T-helper 1 cell treated with Interleukin-12 subunit alpha and Interleukin-12 subunit beta and Interleukin-4 antibody, amounts not matched to agents 30 μg/mL and 1 μg/mL, for 36 hours (primary cell): ENCODE measurements at regions not wholly inside any gene's neighbourhood (a gene's known extent, or its start where the extent isn't known, plus 50 kb on each side); places are given as distances from the start of the nearest gene placed in this dataset.

ENCODE experiments used
- H3K27ac Mint-ChIP-seq: one replicate; pipeline ENCODE4 v1.8.0; 2021; ENCODE audit warnings: mild to moderate bottlenecking, mixed read lengths
- H3K27me3 Mint-ChIP-seq: one replicate; pipeline ENCODE4 v1.8.0; 2021; ENCODE audit warnings: low read depth, mixed read lengths
- H3K36me3 Mint-ChIP-seq: one replicate; pipeline ENCODE4 v1.8.0; 2021; ENCODE audit warnings: low read depth, mixed read lengths
- H3K4me1 Mint-ChIP-seq: one replicate; pipeline ENCODE4 v1.8.0; 2021; ENCODE audit warnings: low read depth, mixed read lengths
- H3K4me3 Mint-ChIP-seq: one replicate; pipeline ENCODE4 v1.8.0; 2021; ENCODE audit warnings: mild to moderate bottlenecking, moderate library complexity, mixed read lengths
- H3K9me3 Mint-ChIP-seq: one replicate; pipeline ENCODE4 v1.8.0; 2021; ENCODE audit warnings: mixed read lengths

- Mint-ChIP-seq H3K4me1 (no peaks in the 10 kb centered on the region), H3K4me3 (no peak overlapping the region), H3K27ac (no peak overlapping the region), H3K36me3 (peaks cover 12% of the 10 kb centered on the region), H3K9me3 (peaks cover 65% of the 10 kb centered on the region), H3K27me3 (peaks cover 6% of the 10 kb centered on the region)
These were observed 477.3 kb downstream of the LPIN1 start for GRCh38 chr2:12223732-12224131.

- peaks cover 52% of the 10 kb centered on the region for H3K9me3 Mint-ChIP-seq
- H3K4me3 Mint-ChIP-seq = no peak overlapping the region
- H3K27ac Mint-ChIP-seq = no peak overlapping the region
- H3K4me1 Mint-ChIP-seq = no peaks in the 10 kb centered on the region
- peaks cover 13% of the 10 kb centered on the region for H3K27me3 Mint-ChIP-seq
- peaks cover 12% of the 10 kb centered on the region for H3K36me3 Mint-ChIP-seq
These were observed 480.2 kb downstream of the LPIN1 start for GRCh38 chr2:12226653-12227052.

- H3K9me3 Mint-ChIP-seq = peaks cover 39% of the 10 kb centered on the region
- H3K4me1 Mint-ChIP-seq = no peaks in the 10 kb centered on the region
- peaks cover 9% of the 10 kb centered on the region for H3K27me3 Mint-ChIP-seq
- H3K36me3 Mint-ChIP-seq = peaks cover 7% of the 10 kb centered on the region
- H3K4me3 Mint-ChIP-seq = no peak overlapping the region
- no peak overlapping the region for H3K27ac Mint-ChIP-seq
These were observed 481.6 kb downstream of the LPIN1 start for GRCh38 chr2:12227941-12228608.

- Mint-ChIP-seq H3K27me3 (peaks cover 9% of the 10 kb centered on the region), H3K9me3 (peaks cover 10% of the 10 kb centered on the region), H3K4me3 (no peak overlapping the region), H3K36me3 (no peaks in the 10 kb centered on the region), H3K4me1 (no peaks in the 10 kb centered on the region), H3K27ac (no peak overlapping the region)
These were observed 484.9 kb downstream of the LPIN1 start for GRCh38 chr2:12231288-12231687.

- H3K4me3 Mint-ChIP-seq = no peak overlapping the region
- H3K4me1 Mint-ChIP-seq = no peaks in the 10 kb centered on the region
- peaks cover 4% of the 10 kb centered on the region for H3K9me3 Mint-ChIP-seq
- peaks cover 9% of the 10 kb centered on the region for H3K27me3 Mint-ChIP-seq
- no peak overlapping the region for H3K27ac Mint-ChIP-seq
- no peaks in the 10 kb centered on the region for H3K36me3 Mint-ChIP-seq
These were observed 483.9 kb upstream of the TRIB2 start for GRCh38 chr2:12232876-12233275.

- Mint-ChIP-seq H3K36me3 (peaks cover 1% of the 10 kb centered on the region), H3K9me3 (peaks cover 6% of the 10 kb centered on the region), H3K27ac (no peak overlapping the region), H3K4me3 (no peak overlapping the region), H3K27me3 (peaks cover 5% of the 10 kb centered on the region), H3K4me1 (no peaks in the 10 kb centered on the region)
These were observed 480.4 kb upstream of the TRIB2 start for GRCh38 chr2:12236136-12236844.

DNA sequence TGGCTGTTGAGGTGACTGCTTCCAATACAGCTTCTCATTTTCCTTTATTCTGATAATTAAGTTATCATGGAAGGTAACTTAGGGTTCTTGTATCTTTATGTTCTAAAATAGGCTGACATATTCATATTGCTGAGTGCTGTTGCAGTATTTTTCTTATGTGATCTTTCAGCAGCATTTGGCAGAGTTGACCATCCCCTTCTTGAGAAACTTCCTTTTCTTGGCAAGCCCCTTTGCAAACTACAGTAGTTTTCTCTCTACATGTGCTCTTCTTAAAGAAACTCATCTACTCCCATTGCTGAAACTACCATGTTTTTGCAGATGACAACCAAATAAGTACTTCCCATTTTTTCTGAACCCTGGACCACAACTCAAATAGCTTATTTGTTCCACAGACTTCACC lies 476.5 kb upstream of the TRIB2 start:
- H3K9me3 Mint-ChIP-seq = peaks cover 6% of the 10 kb centered on the region
- no peak overlapping the region for H3K27ac Mint-ChIP-seq
- no peak overlapping the region for H3K4me3 Mint-ChIP-seq
- H3K27me3 Mint-ChIP-seq = peaks cover 27% of the 10 kb centered on the region
- H3K36me3 Mint-ChIP-seq = peaks cover 1% of the 10 kb centered on the region
- no peaks in the 10 kb centered on the region for H3K4me1 Mint-ChIP-seq

- Mint-ChIP-seq H3K27me3 (peaks cover 33% of the 10 kb centered on the region), H3K27ac (no peak overlapping the region)
These were observed 473.4 kb upstream of the TRIB2 start for GRCh38 chr2:12243381-12243780.

GRCh38 chr2:12244070-12244469 lies 472.7 kb upstream of the TRIB2 start:
- Mint-ChIP-seq H3K27me3 (peaks cover 33% of the 10 kb centered on the region), H3K27ac (no peak overlapping the region), H3K36me3 (peaks cover 5% of the 10 kb centered on the region), H3K9me3 (peaks cover 3% of the 10 kb centered on the region), H3K4me3 (no peak overlapping the region), H3K4me1 (no peaks in the 10 kb centered on the region)

More at GRCh38 chr2:12243381-12243780, 473.4 kb upstream of the TRIB2 start:
- Mint-ChIP-seq H3K4me1 (no peaks in the 10 kb centered on the region), H3K36me3 (peaks cover 5% of the 10 kb centered on the region), H3K9me3 (peaks cover 6% of the 10 kb centered on the region), H3K4me3 (no peak overlapping the region)

- H3K4me3 Mint-ChIP-seq = no peak overlapping the region
These were observed 465.6 kb upstream of the TRIB2 start for GRCh38 chr2:12251121-12251520.

GRCh38 chr2:12251749-12252148 lies 465.0 kb upstream of the TRIB2 start:
- Mint-ChIP-seq H3K9me3 (peaks cover 5% of the 10 kb centered on the region), H3K27me3 (peaks cover 19% of the 10 kb centered on the region), H3K36me3 (peaks cover 5% of the 10 kb centered on the region), H3K4me1 (no peaks in the 10 kb centered on the region), H3K27ac (no peak overlapping the region), H3K4me3 (no peak overlapping the region)

More at GRCh38 chr2:12251121-12251520, 465.6 kb upstream of the TRIB2 start:
- H3K4me1 Mint-ChIP-seq = no peaks in the 10 kb centered on the region
- H3K27me3 Mint-ChIP-seq = peaks cover 17% of the 10 kb centered on the region
- H3K36me3 Mint-ChIP-seq = peaks cover 5% of the 10 kb centered on the region
- H3K9me3 Mint-ChIP-seq = peaks cover 5% of the 10 kb centered on the region
- no peak overlapping the region for H3K27ac Mint-ChIP-seq

- Mint-ChIP-seq H3K9me3 (peaks cover 5% of the 10 kb centered on the region), H3K4me3 (no peak overlapping the region), H3K27me3 (peaks cover 23% of the 10 kb centered on the region), H3K4me1 (no peaks in the 10 kb centered on the region), H3K27ac (no peak overlapping the region), H3K36me3 (peaks cover 2% of the 10 kb centered on the region)
These were observed 463.5 kb upstream of the TRIB2 start for GRCh38 chr2:12253167-12253778.

DNA sequence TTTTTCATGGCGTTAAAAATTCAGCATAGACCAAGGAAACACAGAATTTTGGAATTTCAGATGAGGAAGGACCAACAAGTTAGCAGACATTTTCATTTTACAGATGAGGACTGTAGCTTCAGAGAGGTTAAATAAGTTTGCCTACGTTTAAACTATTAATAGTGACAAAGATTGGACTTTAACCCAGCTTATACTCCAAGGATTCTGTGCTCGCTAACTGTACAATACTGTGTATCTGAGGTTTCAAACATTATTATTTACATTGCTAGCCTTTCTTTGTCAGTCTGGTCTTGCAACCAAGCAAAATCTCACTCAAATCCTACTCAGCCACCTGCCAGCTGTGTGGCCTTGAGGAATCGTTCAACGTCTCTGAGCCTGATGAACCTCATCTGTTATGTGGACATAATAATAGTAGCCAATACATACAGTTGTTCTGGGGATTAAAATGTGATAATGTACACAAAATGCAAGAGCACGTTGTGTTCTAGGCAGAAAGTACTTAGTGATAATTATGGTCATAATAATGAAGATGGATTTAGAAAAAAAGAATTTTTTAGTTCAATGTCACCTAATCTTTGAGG lies 462.4 kb upstream of the TRIB2 start:
- Mint-ChIP-seq H3K36me3 (peaks cover 2% of the 10 kb centered on the region), H3K4me3 (no peak overlapping the region), H3K27ac (no peak overlapping the region), H3K9me3 (peaks cover 5% of the 10 kb centered on the region), H3K4me1 (no peaks in the 10 kb centered on the region), H3K27me3 (peaks cover 23% of the 10 kb centered on the region)

DNA sequence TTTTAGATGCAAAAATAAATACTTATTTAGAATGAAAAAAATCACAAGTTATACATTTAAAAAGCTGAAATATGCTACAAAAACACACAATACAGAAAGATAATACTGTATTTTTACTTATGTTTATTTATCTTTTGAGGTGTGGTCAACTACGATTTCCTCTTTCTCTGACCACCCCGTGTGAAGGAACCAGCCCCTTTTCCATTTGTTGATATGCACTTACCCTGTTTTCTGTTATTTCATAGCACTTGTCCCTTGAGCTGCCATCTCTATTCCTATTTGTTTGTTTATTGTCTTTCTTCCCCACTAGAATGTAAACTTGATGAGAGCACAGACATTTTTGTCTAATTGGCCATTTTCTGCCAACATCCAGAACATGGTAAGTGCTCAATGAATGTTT lies 460.5 kb upstream of the TRIB2 start:
- Mint-ChIP-seq H3K9me3 (no peaks in the 10 kb centered on the region), H3K36me3 (no peaks in the 10 kb centered on the region), H3K4me1 (no peaks in the 10 kb centered on the region), H3K4me3 (no peak overlapping the region), H3K27me3 (peaks cover 24% of the 10 kb centered on the region), H3K27ac (no peak overlapping the region)

GRCh38 chr2:12257476-12257875 lies 459.3 kb upstream of the TRIB2 start:
- no peak overlapping the region for H3K4me3 Mint-ChIP-seq
- H3K27ac Mint-ChIP-seq = no peak overlapping the region
- no peaks in the 10 kb centered on the region for H3K4me1 Mint-ChIP-seq
- H3K9me3 Mint-ChIP-seq = no peaks in the 10 kb centered on the region
- H3K27me3 Mint-ChIP-seq = peaks cover 27% of the 10 kb centered on the region
- no peaks in the 10 kb centered on the region for H3K36me3 Mint-ChIP-seq
